Cerebellar cortex (tissue), 1 donor: ENCODE measurements at regions not wholly inside any gene's neighbourhood (a gene's known extent, or its start where the extent isn't known, plus 50 kb on each side); places are given as distances from the start of the nearest gene placed in this dataset.
"Not testable (repeated sequence)": the region's sequence is repeated elsewhere in the genome, so short reads cannot be mapped to it uniquely, and the experiment has no call there.

Experiments
- DNase-seq: peaks from one replicate; pipeline ENCODE4 v3.0.0-alpha.2; 2015; ENCODE audit warnings: low spot score

DNA sequence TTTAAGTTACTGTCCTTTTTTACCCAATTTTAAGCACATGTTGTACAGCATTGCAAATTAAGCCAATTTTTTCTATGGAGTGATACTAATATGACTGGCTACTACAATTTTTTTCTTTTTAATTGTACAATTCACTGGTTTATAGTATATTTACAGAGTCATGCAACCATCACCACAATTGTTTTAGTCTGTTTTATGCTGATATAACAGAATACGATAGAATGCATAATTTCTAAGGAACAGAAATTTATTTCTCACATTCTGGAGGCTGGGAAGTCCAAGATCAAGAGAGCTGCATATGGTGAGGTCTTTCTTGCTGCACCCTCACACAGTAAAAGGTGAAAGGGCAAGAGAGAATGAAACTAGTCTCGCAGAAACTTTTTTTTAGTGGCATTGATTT, 125.3 kb downstream of the GLUD2 start:
- DNase-seq, result no peak

DNA sequence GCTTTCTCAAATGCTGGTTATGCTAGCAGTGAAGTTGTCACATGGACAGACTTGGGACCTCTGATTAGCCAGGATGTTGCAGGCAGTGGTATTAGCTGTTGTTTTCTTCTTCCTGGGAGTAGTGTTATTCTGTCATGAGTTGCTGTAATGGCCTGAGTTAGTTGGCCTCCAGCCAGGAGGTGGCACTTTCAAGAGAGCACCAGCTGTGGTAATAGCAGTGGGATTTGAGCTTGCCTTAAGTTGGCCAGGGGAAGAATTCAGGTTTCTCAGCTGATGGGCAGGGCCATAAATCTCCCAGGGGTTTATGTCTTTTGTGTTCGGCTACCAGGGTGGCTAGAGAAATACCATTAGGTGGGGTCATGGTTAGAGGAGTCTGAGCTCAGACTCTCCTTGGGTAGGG, 132.6 kb downstream of the GLUD2 start:
- DNase-seq, result no peak

DNA sequence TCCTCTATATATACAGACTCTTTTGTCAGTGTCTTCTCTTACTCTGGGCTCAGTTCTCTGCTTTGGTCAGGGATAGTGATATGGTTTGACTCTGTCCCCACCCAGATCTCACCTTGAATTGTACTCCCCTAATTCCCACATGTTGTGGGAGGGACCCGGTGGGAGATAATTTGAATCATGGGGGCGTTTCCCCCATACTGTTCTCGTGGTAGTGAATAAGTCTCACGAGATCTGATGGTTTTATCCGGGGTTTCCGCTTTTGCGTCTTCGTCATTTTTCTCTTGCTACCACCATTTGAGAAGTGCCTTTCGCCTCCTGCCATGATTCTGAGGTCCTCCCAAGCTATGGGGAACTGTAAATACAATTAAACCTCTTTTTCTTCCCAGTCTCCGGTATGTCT, 144.4 kb downstream of the GLUD2 start:
- DNase-seq, result no peak

- no peak for DNase-seq
Observed at GRCh38 chrX:121195719-121196118, 148.3 kb downstream of the GLUD2 start.

- DNase-seq, result not testable (repeated sequence)
Observed at GRCh38 chrX:121196872-121197444, 149.5 kb downstream of the GLUD2 start.

DNA sequence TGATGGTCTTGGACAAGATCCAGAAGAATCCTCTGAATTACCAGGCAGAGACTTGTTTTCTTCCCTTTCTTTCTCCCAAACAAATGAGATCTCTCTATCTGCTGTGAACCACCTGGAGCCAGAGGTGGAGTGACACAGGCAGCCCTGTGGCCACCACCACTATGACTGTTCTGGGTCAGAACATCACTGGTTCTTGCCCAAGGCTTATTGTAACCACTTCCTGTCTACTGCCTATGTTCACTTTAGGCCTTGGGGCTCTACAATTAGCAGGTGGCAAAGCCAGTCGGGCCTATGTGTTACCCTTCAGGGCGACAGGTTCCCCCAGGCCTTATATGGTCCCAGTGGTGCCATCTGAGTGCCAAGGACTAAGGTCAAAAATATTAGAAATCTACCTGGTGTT, 161.2 kb downstream of the GLUD2 start:
- no peak for DNase-seq

DNA sequence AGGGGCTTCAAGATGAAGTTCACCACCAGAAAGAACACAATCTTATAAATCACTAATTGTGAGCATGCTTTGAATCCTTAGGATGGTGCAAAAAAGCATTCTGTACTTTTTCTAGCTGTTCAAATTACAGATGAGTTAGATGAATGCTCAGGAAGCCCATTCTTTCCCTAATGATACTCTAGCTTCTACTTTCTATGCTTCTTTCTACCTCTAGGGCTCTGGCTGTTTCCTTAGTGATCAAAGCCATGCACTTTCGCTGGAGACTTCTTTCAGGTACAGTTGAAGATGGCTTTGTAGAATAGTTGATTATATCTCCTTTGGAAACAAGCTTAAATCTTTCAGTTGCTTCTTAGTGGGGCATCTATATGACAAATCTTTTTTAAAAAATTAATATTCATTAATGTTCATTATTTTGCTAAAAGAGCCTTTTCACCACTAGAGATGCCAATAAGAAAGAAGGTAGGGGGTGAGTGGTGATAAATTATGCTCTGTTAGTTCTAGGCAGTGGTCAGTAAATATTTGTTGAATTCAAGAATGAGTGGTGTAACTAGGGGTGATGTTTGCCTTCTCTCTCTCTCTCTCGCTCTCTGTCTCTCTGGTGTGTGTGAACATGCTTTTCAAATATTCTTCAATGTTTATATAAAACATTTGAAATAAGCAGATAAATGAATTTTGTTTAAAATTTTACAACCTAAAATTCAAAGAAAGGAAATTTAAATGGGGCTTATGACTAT, 169.4 kb downstream of the GLUD2 start:
- no peak for DNase-seq

- DNase-seq, result no peak
Observed at GRCh38 chrX:121221322-121221977, 174.0 kb downstream of the GLUD2 start.

GRCh38 chrX:121227888-121228287, 180.5 kb downstream of the GLUD2 start:
- no peak for DNase-seq

- no peak for DNase-seq
Observed at GRCh38 chrX:121231566-121232358, 184.4 kb downstream of the GLUD2 start.

- no peak for DNase-seq
Observed at GRCh38 chrX:121236040-121236439, 188.6 kb downstream of the GLUD2 start.

DNA sequence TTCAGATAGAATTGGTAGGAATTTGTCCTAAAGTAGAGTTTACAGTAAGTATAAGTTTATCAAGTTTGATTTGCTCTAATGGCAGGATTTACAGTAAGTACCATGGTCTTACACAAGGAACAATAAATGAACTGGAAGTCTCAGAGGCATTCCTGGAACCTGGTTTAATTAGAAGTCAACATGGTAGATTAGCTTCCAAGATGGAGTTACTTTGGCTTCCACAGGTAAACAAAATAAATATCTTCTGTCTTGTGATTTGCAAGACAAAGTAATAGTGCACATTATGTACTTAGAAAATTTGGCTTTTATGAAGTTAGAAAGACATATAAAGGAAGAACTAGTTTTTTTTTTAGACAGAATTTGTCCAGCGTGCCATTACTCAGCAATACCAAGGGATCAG, 190.7 kb downstream of the GLUD2 start:
- DNase-seq, result no peak

DNA sequence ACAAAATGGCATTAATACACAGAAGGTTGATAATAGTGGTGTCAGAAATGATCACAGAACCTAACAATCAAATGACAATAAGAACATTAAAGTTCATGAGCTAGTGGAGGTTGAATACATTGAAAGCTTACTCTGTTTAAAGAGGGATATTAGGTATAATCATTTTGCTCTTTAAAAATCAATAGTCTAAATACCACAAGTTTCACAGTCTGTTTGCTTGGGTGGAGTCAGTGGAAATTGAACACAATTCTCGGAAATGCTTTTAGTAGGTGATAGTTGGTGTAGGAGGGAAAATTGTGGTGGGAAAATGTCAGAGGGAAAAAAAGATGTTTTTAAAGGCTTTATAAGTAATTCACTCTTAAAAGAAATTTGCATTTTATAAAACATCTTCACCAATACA, 197.1 kb downstream of the GLUD2 start:
- no peak for DNase-seq

- DNase-seq, result no peak
Observed at GRCh38 chrX:121245763-121246162, 198.4 kb downstream of the GLUD2 start.

DNA sequence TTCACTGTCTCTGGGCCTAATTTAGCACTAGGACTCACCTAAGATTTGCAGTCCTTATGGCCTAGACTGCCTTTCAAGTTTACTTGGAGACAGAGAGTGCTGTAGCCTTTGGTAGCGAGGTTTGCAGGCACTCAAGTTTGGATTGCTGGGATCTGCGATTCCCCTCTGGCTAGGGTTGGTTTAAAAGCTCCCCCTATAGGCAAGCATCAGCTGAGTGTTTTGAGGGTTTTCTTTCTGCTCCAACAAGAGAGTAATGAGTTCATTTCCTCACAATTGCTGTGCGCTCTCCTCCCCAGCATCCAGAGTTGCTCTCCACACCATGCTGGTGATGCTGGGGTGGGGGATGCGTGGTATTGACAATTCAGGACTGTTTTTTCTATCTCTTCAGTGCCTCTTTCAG, 206.9 kb downstream of the GLUD2 start:
- DNase-seq, result no peak

DNA sequence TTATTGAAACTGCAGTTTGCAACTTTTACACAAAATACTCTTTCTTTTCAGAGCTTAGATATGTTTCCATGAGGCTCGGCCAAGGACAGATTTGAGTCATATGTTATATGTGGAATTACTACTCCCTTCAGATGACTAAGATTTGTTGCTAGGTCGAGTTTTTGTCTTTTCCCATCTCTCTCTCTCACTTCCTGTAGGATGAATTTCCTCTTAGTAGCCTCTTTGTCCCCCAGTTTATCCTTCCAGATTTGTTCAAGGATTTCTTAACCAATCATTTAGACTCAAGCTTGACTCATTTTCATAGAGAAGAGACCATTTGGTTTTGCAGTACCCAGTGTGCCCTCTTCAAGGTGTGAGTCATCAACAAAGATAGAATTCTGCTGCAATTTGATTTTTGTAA, 209.2 kb downstream of the GLUD2 start:
- no peak for DNase-seq

- DNase-seq, result no peak
Observed at GRCh38 chrX:121258545-121258944, 211.1 kb downstream of the GLUD2 start.

DNA sequence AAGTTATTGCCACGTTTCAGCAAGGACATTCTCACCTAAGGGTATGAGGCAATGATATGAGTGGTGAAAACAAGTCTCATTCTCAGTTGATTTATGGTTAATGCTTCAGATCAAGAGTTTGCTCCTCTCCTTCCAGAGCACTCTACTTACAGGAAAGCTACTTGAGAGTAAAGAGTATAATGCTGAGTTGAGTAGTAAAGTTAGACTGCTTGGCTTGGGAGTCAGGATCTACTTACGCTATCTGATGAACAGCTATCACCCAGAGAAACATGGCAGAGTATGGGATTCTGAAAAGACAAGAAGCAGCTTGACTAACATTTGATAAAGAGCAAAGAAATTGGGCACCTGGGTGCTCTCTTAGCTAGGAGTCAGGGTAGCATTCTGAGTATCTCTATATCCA, 211.8 kb downstream of the GLUD2 start:
- no peak for DNase-seq

- DNase-seq, result no peak
Observed at GRCh38 chrX:121260596-121261240, 213.3 kb downstream of the GLUD2 start.

DNA sequence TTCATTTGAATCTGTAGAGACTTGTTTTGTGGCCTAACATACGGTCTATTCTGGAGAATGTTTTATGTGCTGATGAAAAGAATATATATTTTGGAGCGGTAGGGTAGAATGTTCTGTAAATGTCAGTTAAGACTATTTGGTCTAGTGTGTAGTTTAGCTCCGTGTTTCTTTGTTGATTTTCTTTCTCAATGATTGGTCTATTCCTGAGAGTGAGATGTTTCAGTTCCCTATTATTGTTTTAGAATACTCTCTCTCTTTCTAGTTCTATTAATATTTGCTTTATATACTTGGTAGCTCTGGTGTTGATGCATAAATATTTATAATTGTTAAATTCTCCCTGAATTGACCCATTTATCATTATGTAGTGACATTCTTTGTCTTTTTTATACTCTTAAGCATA, 236.5 kb downstream of the GLUD2 start:
- DNase-seq, result no peak

DNA sequence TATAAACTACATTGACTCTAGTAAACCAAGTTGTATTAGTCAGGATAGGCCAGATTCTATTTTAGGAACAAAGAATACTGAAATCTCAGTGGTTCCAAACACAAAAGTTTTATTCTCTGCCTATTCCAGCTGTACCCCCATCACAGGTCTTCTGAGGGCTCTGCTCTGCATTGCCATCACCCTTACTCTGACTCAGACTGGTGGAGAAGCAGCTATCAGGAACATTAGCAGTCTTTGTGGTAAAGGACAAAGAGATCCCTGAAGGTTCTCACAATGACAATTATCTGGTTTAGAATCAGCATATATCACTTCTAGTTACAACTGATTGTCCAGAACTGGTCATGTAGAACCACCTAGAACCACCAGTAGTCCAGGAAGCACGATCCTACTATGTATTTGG, 251.1 kb downstream of the GLUD2 start:
- no peak for DNase-seq

- no peak for DNase-seq
Observed at GRCh38 chrX:121301356-121301755, 253.9 kb downstream of the GLUD2 start.
